Bone marrow (tissue), 2 donors: ENCODE measurements at regions not wholly inside any gene's neighbourhood (a gene's known extent, or its start where the extent isn't known, plus 50 kb on each side); places are given as distances from the start of the nearest gene placed in this dataset.
"Not testable (repeated sequence)": the region's sequence is repeated elsewhere in the genome, so short reads cannot be mapped to it uniquely, and the experiment has no call there.

Experiments
- DNase-seq, 2 donors: peaks; one replicate each; lab custom pipeline; 2025; lab: John Stamatoyannopoulos, UW

GRCh38 chr4:138892483-138893407 lies 122.8 kb upstream of the NOCT start:
- no peak for DNase-seq

DNA sequence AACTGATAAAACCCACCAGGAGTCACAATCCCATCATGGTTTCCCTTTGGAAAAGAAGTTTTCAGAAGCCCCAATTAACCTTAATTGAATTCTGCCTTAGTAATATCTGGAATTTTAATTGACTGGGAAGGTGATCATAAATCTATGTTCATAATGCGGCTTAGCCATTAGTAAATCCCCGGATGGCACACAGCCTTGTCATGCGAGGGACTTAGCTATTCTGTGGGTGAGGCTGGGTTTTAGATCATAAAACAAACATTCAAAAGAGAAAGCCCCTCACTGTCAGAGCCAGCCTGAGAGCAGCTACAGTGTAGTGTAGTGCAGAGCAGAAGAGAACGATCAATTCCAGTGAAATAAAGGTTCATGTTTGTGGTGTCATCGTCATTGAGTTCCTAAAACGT lies 124.0 kb upstream of the NOCT start:
- no peak for DNase-seq

- no peak for DNase-seq
These were observed 124.5 kb upstream of the NOCT start for GRCh38 chr4:138890891-138891570.

GRCh38 chr4:138889216-138889615 lies 126.4 kb upstream of the NOCT start:
- no peak for DNase-seq

- no peak for DNase-seq
These were observed 127.8 kb upstream of the NOCT start for GRCh38 chr4:138887741-138888140.

DNA sequence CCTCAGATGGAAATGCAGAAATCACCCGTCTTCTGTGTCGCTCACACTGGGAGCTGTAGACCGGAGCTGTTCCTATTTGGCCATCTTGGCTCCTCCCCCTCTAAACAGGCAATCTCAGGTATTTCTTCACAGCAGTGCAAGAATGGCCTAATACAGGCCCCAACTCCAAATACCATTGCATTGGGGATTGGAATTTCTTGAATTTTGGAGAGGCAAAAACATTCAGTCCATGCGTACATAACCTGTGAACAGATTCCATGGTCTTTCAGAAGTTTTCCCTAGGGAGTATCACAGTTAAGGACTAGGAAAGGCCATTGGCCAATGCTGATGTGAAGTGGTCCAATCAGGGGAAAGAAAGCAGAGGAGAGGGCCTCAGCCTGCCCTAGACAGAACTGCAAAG lies 128.2 kb upstream of the NOCT start:
- no peak for DNase-seq

DNA sequence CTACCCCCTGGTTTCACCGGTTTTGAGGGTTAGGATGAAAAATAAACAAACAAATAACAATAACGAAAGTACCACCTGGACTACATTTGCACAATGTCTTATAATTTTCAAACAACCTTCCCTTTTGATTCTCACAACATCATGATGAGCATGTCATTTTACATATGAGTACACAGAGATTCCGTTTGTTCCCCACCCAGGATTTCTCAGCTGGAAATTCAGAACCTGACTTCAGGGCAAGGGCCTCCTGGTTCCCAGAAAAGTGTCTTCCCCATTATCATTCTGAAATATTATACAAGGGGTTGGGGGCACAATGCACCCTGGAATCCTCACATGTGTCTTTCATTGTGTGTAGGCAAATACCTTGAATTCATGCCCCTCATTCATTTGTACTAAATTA lies 135.8 kb upstream of the NOCT start:
- no peak for DNase-seq

DNA sequence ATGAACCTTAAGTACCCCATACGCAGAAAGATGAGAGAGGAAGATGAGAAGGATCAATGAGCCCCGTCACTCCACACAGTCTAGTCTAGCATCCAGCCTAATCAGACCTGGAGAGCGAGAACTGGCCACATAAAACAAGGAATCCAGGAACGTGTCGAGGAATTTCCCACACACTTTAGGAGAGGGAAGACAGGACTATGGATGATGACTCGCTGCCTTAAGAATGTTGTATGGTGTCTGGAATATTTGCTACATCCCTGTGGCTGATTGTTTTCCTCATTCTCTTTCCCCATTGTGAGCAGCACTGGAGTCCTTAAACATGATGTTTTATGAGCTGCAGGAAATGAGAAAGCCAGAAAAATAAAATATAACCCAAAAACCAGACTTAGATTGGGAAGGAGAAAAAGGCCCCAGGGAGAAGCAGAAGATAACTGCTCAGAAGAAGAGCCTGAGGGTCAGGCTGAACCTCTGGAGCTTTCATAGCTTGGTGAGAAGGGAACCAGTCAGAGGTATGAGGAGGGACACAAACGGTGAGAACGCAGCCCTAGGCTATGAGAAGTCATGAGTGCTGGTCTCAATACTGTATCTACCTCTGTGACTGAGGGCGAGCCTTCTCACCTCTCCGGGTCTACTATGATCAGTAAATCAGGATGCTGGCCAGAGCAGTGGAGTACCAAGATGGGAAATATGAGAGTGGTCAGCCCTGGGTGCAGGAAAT lies 139.5 kb upstream of the NOCT start:
- DNase-seq = no peak

GRCh38 chr4:138871555-138871875 lies 144.1 kb upstream of the NOCT start:
- no peak for DNase-seq

- peak; percentile 11 to 36 for DNase-seq
These were observed 144.6 kb upstream of the NOCT start for GRCh38 chr4:138870737-138871554.

- no peak for DNase-seq
These were observed 145.9 kb upstream of the NOCT start for GRCh38 chr4:138869631-138870030.

DNA sequence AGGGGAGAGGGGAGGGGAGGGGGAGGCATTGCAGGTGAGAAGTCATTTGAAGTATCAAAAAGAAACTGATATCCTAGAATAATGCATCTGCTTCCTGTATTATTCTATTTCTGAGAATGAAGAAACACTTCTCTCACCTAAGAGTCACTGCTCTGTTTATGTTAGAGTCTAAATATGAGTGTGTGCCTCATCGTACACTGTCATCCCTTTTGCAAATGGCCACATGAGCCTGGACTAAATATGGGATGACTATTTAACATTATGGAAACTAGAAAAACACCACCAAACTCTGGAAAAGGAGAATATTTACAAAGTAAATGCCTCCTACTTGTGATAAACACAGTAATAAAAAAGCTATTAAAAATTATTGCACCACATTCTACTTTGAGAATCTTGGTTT lies 146.4 kb upstream of the NOCT start:
- no peak for DNase-seq

- DNase-seq = no peak
These were observed 147.0 kb upstream of the NOCT start for GRCh38 chr4:138868562-138868961.

DNA sequence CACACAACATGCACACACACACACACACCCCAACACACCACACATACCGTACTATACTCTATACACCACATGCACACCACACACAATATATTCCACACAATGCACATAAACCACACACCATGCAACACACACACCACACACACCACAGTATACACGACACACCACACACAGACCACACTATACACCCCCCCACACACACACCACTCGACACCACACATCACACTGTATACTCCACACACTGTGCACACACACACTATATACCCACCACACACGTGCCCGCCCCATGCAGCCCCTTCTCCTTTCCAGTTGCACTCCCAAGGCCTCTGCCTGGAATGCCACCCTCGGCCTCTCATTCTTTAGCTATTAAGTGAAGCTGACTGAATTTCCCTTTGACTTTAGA lies 148.2 kb upstream of the NOCT start:
- no peak for DNase-seq

DNA sequence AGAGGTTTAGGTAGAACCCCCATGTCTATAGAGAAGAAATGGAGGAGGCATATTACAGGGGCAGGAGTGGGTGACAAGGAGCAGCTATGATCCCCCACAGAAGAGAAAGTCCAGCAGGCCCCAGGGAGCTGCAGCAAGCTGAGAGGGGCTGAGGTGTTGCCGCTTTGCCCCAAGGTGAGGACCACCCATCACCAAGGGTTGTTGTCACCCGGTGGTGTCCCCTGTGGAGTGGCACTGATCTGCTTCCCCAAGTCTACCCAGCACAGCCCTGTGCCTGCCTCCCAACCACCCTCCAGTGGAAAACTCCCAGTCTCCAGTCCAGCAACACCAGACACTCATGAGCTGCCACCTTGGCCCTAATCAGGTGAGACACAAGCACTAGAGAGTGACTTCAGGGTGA lies 149.3 kb upstream of the NOCT start:
- DNase-seq = no peak

- DNase-seq = no peak
These were observed 149.8 kb upstream of the NOCT start for GRCh38 chr4:138865765-138866164.

DNA sequence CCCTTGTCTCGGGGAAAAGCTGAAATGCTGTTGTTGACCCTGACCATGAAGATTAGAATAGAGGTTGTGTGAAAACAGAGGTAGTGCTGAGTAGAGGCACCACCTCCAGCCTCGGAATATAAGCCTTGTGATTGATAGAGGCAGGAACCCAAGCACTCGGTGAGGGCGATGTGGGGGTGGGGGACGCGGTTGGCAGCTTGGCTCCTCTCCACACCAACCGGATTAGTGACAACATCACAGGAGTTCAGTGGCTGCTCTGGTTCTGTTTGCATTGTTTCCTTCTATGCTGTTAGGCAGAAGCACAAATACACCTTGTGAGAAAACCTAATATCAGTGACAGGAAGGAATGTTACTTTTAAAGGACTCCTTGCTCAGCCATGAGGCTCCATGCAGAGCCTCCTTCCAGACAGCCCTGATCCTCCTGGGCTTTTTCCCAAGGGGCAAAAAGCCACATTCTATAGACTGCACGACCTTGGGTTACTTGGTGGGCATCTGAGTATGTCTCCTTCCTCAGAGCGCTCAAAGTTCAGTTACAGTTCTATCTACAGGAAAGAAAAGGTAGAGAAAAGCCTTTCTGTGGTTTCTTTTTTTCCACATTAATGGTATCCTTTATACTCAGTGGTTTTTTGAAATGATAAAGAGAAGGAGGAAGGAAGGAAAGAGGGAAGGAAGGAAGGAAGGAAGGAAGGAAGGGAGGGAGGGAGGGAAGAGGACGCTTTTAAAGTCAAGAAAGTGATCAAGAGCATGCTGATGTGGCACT lies 150.4 kb upstream of the NOCT start:
- DNase-seq = no peak

DNA sequence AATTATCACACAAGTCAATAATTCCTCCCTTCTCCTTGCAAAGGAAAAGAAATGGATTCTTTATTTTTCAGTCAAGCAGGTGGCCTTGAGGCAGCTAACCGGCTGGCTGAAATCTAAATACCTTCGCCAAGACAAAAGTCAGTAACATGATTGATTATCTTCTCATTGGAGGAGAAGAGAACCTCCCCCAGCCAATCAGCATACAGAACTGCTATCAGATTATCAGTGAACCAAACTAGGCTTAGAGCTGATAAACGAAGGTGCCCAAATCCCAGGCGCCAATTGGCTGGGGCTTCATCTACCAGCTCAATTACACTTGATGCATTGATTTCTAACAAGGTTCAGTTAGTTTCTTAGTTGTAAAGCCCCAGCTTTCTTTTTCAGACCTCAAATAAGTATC lies 152.4 kb upstream of the NOCT start:
- no peak for DNase-seq

DNA sequence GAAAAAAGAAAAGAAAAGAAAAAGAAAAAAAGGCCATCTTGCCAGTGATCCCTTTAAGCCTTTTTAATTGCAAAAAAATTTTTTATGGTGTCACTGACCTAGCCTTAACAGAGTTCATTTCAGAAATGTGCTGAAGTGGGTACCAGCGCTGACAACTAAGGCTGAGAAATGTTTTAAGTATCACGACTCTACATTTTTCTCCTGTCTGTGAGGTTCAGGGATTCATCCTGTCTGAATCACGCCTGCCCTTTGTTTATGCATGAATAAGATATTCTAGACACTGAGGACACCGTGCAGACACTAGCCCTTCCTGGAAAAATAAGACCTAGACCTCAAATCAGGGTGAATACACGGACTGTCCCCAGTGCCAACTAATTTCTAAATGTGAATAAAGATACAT lies 154.4 kb upstream of the NOCT start:
- DNase-seq = no peak

DNA sequence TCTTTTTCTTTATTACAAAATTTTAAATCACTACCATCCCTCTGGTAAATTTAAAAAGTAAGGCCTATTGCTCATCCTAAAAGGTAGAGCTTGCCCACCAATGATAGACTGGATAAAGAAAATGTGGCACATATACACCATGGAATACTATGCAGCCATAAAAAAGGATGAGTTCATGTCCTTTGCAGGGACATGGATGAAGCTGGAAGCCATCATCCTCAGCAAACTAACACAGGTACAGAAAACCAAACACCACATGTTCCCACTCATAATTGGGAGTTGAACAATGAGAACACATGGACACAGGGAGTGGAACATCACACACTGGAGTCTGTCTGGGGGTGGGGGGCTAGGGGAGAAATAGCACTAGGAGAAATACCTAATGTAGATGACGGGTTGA lies 155.2 kb upstream of the NOCT start:
- DNase-seq = not testable (repeated sequence)

DNA sequence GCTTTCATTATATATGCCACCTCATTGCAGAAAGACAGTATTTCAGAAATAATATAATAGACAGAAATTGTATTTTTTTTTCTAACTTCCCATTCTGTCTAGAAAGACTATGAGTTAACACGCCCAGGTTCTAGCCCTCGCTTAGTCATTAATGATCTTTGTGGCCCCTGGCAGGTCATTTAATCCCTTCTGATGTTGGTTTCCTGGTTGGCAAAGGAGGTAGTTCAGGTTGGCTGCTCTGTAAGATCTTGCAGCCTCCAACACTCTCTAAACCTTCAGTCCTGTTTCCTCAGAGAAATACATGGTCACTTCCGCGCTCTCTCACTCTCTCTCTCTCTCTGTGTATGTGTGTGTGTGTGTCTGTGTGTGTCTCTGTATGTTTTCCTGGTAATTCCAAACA lies 156.3 kb upstream of the NOCT start:
- DNase-seq = no peak
